ENCODE measurements at regions not wholly inside any gene's neighbourhood (a gene's known extent, or its start where the extent isn't known, plus 50 kb on each side); places are given as distances from the start of the nearest gene placed in this dataset.

DNA sequence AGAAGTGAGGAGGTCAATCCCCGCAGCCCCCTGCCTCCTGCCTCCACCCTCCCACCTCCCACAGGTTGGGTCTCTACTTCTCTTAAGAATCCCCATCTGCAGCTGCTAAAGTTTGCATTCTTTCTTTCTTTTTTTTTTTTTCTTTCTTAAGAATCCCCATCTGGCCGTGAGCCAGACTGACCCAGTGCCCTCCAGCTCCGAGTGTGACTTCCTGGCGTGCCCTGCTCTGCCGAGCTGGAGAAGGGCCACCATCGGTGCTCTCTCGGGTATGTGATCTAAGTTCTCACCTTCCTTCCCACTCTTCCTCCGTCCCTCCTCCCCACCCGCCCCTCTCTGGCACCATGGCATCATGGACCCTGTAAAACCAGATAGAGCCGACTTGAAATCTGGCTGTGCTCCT is 66.7 kb upstream of the LMO1 start:
- Histone ChIP-seq H3K4me3 (no peak overlapping the region), H3K79me2 (ENCODE audit: control insufficient read depth, insufficient read depth, low read length) (no peaks in the 10 kb centered on the region), H3K9ac (ENCODE audit: insufficient read depth in 1 of 2, low read depth in 2 of 2, low read length in 2 of 2) (no peak overlapping the region), H4K20me1 (replicated peaks; ENCODE audit: control insufficient read depth, insufficient read depth, low read length) (peaks cover 6% of the 10 kb centered on the region; the same call in 1 of the 2 replicates), H3K36me3 (ENCODE audit: control insufficient read depth, insufficient read depth, low read length) (no peaks in the 10 kb centered on the region), H3K9me1 (ENCODE audit: control insufficient read depth, insufficient read depth, low read length) (no peaks in the 10 kb centered on the region), H3K27ac (ENCODE audit: extremely low read depth, low read depth, low read length) (no peak overlapping the region), H3K4me2 (ENCODE audit: insufficient read depth, low read length) (no peak overlapping the region), H3K27me3 (ENCODE audit: control insufficient read depth in 2 of 2, insufficient read depth in 2 of 2, low read length in 2 of 2) (peaks cover 0 to 46% of the 10 kb centered on the region in 2 experiments; a peak in 3 of 5 replicates), H3K9me3 (replicated peaks; ENCODE audit: control insufficient read depth, insufficient read depth, low read depth, low read length) (no peaks in the 10 kb centered on the region), H2AFZ (ENCODE audit: low read depth, low read length) (no peak overlapping the region), H3K4me1 (replicated peaks in 1 of 2; ENCODE audit: control insufficient read depth in 2 of 2, insufficient read depth in 2 of 2, low read length in 2 of 2) (peaks cover 3 to 6% of the 10 kb centered on the region in 2 experiments; a peak in 3 of 5 replicates)
- no peak for TF ChIP-seq THRAP3 (IDR thresholded peaks at IDR 0.05; ENCODE audit: borderline replicate concordance)
- TF ChIP-seq, protein P1, sequence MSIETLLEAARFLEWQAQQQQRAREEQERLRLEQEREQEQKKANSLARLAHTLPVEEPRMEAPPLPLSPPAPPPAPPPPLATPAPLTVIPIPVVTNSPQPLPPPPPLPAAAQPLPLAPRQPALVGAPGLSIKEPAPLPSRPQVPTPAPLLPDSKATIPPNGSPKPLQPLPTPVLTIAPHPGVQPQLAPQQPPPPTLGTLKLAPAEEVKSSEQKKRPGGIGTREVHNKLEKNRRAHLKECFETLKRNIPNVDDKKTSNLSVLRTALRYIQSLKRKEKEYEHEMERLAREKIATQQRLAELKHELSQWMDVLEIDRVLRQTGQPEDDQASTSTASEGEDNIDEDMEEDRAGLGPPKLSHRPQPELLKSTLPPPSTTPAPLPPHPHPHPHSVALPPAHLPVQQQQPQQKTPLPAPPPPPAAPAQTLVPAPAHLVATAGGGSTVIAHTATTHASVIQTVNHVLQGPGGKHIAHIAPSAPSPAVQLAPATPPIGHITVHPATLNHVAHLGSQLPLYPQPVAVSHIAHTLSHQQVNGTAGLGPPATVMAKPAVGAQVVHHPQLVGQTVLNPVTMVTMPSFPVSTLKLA (conservative IDR thresholded peaks at IDR 0.05), result no peak
- no peak for TF ChIP-seq HCFC1 (IDR thresholded peaks at IDR 0.05; ENCODE audit: low read depth, low read length)
- TF ChIP-seq ZKSCAN1 (IDR thresholded peaks at IDR 0.05; ENCODE audit: low read depth, low read length), result no peak
- no peak for TF ChIP-seq ZNF212 (CRISPR knock-in tag; IDR thresholded peaks at IDR 0.05)
- TF ChIP-seq SIN3B (IDR thresholded peaks at IDR 0.05; ENCODE audit: low read depth), result no peak
- no peak for TF ChIP-seq NR4A1 (CRISPR knock-in tag; IDR thresholded peaks at IDR 0.05)
- no peak for TF ChIP-seq NR4A1 (tag; IDR thresholded peaks at IDR 0.05)
- TF ChIP-seq RFX7 (CRISPR knock-in tag; IDR thresholded peaks at IDR 0.05), result no peak
- no peak for TF ChIP-seq MTA1 (IDR thresholded peaks at IDR 0.05; ENCODE audit: borderline replicate concordance)
- TF ChIP-seq ZNF12 (CRISPR knock-in tag; IDR thresholded peaks at IDR 0.05), result no peak
- TF ChIP-seq TEAD2 (tag; IDR thresholded peaks at IDR 0.05), result no peak
- no peak for TF ChIP-seq RAD51 (IDR thresholded peaks at IDR 0.05; ENCODE audit: borderline replicate concordance, low read depth)
- no peak for TF ChIP-seq POLR2G (IDR thresholded peaks at IDR 0.05; ENCODE audit: low read depth, low read length)
- no peak for TF ChIP-seq GTF2E2 (tag; IDR thresholded peaks at IDR 0.05)
- no peak for TF ChIP-seq BACH1 (tag; IDR thresholded peaks at IDR 0.05)
- TF ChIP-seq MCM2 (IDR thresholded peaks at IDR 0.05; ENCODE audit: low read depth), result no peak
- no peak for TF ChIP-seq SIRT6 (IDR thresholded peaks at IDR 0.05; ENCODE audit: low read depth, low read length)
- no peak for TF ChIP-seq RHOXF2B (CRISPR knock-in tag; conservative IDR thresholded peaks at IDR 0.05)
- DNase-seq (ENCODE audit: extremely low read depth in 1 of 4, low spot score in 3 of 4) (no peak), ATAC-seq (no peak), FAIRE-seq (no peak)
- ChIA-PET CTCF (ENCODE audit: low intra/inter-chr PET ratio) (interaction anchor here (0.6 kb wide), 1 partner anchor 221 kb away, joined by 3 read pairs; no protein-coding TSS in a partner anchor), POLR2A (interaction anchor here (0.7 kb wide), 1 partner anchor 600 kb away, joined by 3 read pairs; no protein-coding TSS in a partner anchor)
- in situ Hi-C loops (cut with MboI) (no loop called here), intact Hi-C loops (cut with micrococcal nuclease) (no loop called here)
- no TSS peak for BruUV-seq (replicated peaks)
- 0% methylated on average over 8 of the region's 10 CpGs for WGBS (ENCODE audit: insufficient coverage, low coverage, missing lambda C conversion rate)

Data from K562 (cell line).